ENCODE measurements at regions not wholly inside any gene's neighbourhood (a gene's known extent, or its start where the extent isn't known, plus 50 kb on each side); places are given as distances from the start of the nearest gene placed in this dataset.

DNA sequence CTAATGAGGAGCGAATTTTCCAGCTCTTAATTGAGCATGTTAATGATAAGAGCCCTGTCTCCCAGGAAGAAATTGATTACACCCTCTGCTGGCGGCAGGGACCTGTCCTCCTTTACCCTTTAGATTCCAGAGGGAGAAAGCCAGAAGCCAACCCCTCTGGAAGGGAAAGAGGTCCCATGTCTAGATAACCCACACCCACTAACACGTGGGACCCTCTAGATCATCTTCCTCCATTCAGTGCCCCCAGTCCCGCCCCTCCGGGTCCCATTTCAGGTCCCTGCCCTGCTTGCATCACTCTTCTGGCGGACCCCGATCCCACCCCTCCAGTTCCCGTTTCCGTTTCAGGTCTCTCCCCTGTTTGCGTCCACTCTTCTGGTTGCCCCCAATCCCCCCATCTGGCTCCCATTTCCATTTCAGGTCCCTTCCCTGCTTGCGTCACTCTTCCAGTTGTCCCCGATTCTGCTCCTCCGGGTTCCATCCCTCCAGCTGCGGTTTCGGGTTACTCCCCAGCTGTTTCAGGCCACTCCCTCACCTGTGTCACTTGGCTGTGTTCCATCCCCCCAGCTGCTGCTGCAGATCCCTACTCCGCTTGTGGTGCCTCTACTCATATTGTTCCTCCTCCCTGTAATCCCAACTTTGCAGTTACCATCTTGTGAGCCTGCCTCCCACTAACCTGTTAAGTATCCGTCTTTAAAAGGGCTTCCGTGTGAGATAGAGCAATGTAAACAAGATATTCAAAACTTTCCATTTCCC lies 202.4 kb downstream of the SH2D4B start (continued):
- TF ChIP-seq ZNF12 (CRISPR knock-in tag; IDR thresholded peaks at IDR 0.05) (no peak), REPIN1 (CRISPR knock-in tag; IDR thresholded peaks at IDR 0.05; ENCODE audit: borderline replicate concordance, low read depth) (no peak), RXRB (CRISPR knock-in tag; IDR thresholded peaks at IDR 0.05; ENCODE audit: borderline replicate concordance) (no peak), MYPOP (CRISPR knock-in tag; IDR thresholded peaks at IDR 0.05) (no peak), ZNF562 (CRISPR knock-in tag; IDR thresholded peaks at IDR 0.05; ENCODE audit: borderline replicate concordance) (no peak), DNMT3B (CRISPR knock-in tag; conservative IDR thresholded peaks at IDR 0.05) (no peak), ZNF101 (CRISPR knock-in tag; IDR thresholded peaks at IDR 0.05; ENCODE audit: borderline replicate concordance, low read depth) (no peak), DMTF1 (CRISPR knock-in tag; IDR thresholded peaks at IDR 0.05) (no peak), ZNF614 (CRISPR knock-in tag; IDR thresholded peaks at IDR 0.05; ENCODE audit: borderline replicate concordance) (no peak), MED1 (CRISPR knock-in tag; IDR thresholded peaks at IDR 0.05) (no peak)
- TF ChIP-seq, protein P1, sequence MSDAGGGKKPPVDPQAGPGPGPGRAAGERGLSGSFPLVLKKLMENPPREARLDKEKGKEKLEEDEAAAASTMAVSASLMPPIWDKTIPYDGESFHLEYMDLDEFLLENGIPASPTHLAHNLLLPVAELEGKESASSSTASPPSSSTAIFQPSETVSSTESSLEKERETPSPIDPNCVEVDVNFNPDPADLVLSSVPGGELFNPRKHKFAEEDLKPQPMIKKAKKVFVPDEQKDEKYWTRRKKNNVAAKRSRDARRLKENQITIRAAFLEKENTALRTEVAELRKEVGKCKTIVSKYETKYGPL (CRISPR knock-in tag; IDR thresholded peaks at IDR 0.05), result no peak

Data from HepG2 (cell line).